Naive thymus-derived CD4-positive, alpha-beta T cell (primary cell): ENCODE measurements at regions not wholly inside any gene's neighbourhood (a gene's known extent, or its start where the extent isn't known, plus 50 kb on each side); places are given as distances from the start of the nearest gene placed in this dataset.

ENCODE experiments used
- ATAC-seq: fragments of 150-1000 bp; cut with Tn5 transposase; 2 replicates; pipeline ENCODE4 v1.10.0; 2021; ENCODE audit warnings: mild to moderate bottlenecking, moderate library complexity
- CTCF ChIA-PET: fragments of 350-600 bp; sonication (Branson Sonifier 250); formaldehyde crosslinking; loops from one replicate; lab custom pipeline; 2021; ENCODE audit warnings: antibody characterized with exemption; lab: Charles Lee
- POLR2A ChIA-PET: fragments of 350-600 bp; sonication (Branson Sonifier 250); formaldehyde crosslinking; loops from one replicate; lab custom pipeline; 2021; ENCODE audit warnings: antibody characterized with exemption, inconsistent platforms; lab: Charles Lee
- DNase-seq, 9 donors: peaks; one replicate each; pipeline versions ENCODE4 v3.0.0 to v3.0.0-alpha.2; 2020 to 2022; ENCODE audit warnings: mixed read lengths in 1 of 9
- H3K27ac ChIP-seq: one replicate; pipeline ENCODE4 v1.7.0; 2013; ENCODE audit warnings: mild to moderate bottlenecking, low read depth, low read length, moderate library complexity
- H3K27me3 ChIP-seq, 2 donors: one replicate each; pipeline ENCODE4 v1.7.0; 2013; ENCODE audit warnings: low read length in 2 of 2, mild to moderate bottlenecking in 2 of 2, moderate library complexity in 2 of 2; ENCODE audit not compliant: control insufficient read depth in 2 of 2, insufficient read depth in 2 of 2
- H3K36me3 ChIP-seq, 3 experiments: 1 replicate in 2 of 3; 2 replicates in 1 of 3; pipeline ENCODE4 v1.7.0; 2013; ENCODE audit warnings: low read length in 3 of 3, mild to moderate bottlenecking in 3 of 3, moderate library complexity in 1 of 3; ENCODE audit not compliant: insufficient read depth in 3 of 3, control insufficient read depth in 2 of 3
- H3K4me1 ChIP-seq, 2 donors: one replicate each; pipeline ENCODE4 v1.7.0; 2013; ENCODE audit warnings: low read length in 2 of 2, mild to moderate bottlenecking in 2 of 2, moderate library complexity in 1 of 2; ENCODE audit not compliant: control insufficient read depth in 2 of 2, insufficient read depth in 2 of 2
- H3K4me3 ChIP-seq: 2 replicates; pipeline ENCODE4 v1.7.0; 2013; ENCODE audit warnings: mild to moderate bottlenecking, low read length
- H3K9me3 ChIP-seq, 3 experiments: 1 replicate in 2 of 3; 2 replicates in 1 of 3; pipeline ENCODE4 v1.7.0; 2013; ENCODE audit warnings: low read length in 3 of 3; ENCODE audit not compliant: control insufficient read depth in 2 of 3
- H3K27ac Mint-ChIP-seq, 9 donors: one replicate each; pipeline ENCODE4 v1.8.0; 2020 to 2022; ENCODE audit warnings: mixed read lengths in 9 of 9, mild to moderate bottlenecking in 8 of 9, moderate library complexity in 5 of 9, inconsistent platforms in 2 of 9
- H3K27me3 Mint-ChIP-seq, 5 donors: one replicate each; pipeline ENCODE4 v1.8.0; 2021 to 2022; ENCODE audit warnings: mixed read lengths in 5 of 5, mild to moderate bottlenecking in 1 of 5
- H3K36me3 Mint-ChIP-seq, 5 donors: one replicate each; pipeline ENCODE4 v1.8.0; 2020 to 2022; ENCODE audit warnings: mixed read lengths in 5 of 5, mild to moderate bottlenecking in 3 of 5, inconsistent platforms in 1 of 5
- H3K4me1 Mint-ChIP-seq, 7 donors: one replicate each; pipeline ENCODE4 v1.8.0; 2020 to 2022; ENCODE audit warnings: mixed read lengths in 7 of 7, mild to moderate bottlenecking in 3 of 7, inconsistent platforms in 1 of 7
- H3K4me3 Mint-ChIP-seq, 10 donors: one replicate each; pipeline ENCODE4 v1.8.0; 2020 to 2022; ENCODE audit warnings: mild to moderate bottlenecking in 10 of 10, mixed read lengths in 10 of 10, moderate library complexity in 6 of 10, inconsistent platforms in 2 of 10
- H3K9me3 Mint-ChIP-seq, 11 donors: one replicate each; pipeline ENCODE4 v1.8.0; 2020 to 2022; ENCODE audit warnings: mixed read lengths in 11 of 11, mild to moderate bottlenecking in 4 of 11, inconsistent platforms in 1 of 11, moderate library complexity in 1 of 11
- intact Hi-C, 2 donors: fragments of 100-400 bp; cut with micrococcal nuclease; formaldehyde crosslinking; loops; one replicate each; pipeline ENCODE4 v1.15.1; 2023

DNA sequence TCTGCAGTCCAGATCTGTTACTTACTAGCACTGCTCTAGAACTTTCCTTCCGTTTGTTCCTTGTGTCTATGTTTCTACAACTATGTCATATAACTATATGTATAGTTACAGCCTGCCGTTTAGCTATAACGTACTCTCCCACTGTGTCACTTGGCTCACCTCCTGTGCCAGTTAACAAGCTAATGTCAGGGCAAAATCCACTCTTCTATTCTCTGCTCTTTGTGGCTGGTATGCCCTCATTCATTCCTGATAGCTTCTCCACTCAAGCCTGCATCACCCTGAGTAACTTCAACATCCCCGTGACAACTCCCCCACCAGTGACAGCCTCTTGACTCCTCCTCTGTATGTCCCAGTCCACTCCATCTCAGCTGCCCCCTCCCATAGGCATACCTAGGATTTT lies 229.2 kb downstream of the TJP1 start:
- H3K27ac Mint-ChIP-seq = no peak overlapping the region
- H3K4me1 Mint-ChIP-seq = no peaks in the 10 kb centered on the region
- ChIA-PET CTCF (no interaction called here), POLR2A (no interaction called here)
- peaks cover 0 to 32% (median 18%) of the 10 kb centered on the region in 5 donors for H3K27me3 Mint-ChIP-seq
- no peaks in the 10 kb centered on the region for H3K9me3 ChIP-seq
- H3K36me3 ChIP-seq = no peaks in the 10 kb centered on the region
- H3K27me3 ChIP-seq = no peaks in the 10 kb centered on the region
- no peaks in the 10 kb centered on the region for H3K4me1 ChIP-seq
- no peak overlapping the region for H3K27ac ChIP-seq
- no peak overlapping the region for H3K4me3 ChIP-seq
- peaks cover 0 to 4% (median 0%) of the 10 kb centered on the region in 11 donors for H3K9me3 Mint-ChIP-seq
- intact Hi-C loops = no loop called here
- H3K4me3 Mint-ChIP-seq = no peak overlapping the region
- ATAC-seq (no peak), DNase-seq (no peak)
- H3K36me3 Mint-ChIP-seq = no peaks in the 10 kb centered on the region

DNA sequence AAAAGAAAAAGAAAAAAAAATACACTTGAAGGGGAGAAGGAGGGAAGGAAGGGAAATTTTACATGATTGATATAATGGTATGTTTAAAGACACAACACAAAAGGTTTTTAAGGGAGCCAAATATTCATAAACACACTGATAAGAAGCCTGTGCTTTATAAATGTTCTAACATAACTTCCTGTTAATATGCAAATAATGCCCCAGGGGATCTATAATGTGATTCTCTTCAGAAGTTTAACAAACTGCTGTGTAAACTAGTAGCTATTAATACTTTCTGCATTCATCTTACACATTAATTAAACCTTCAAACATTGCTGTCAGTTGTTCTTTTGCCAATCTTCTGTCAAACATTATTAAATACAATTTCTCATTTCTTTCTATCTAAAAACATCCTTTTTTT lies 231.6 kb downstream of the TJP1 start:
- Histone ChIP-seq H3K27ac (no peak overlapping the region), H3K4me1 (no peaks in the 10 kb centered on the region), H3K36me3 (no peaks in the 10 kb centered on the region), H3K4me3 (no peak overlapping the region), H3K27me3 (no peaks in the 10 kb centered on the region), H3K9me3 (no peaks in the 10 kb centered on the region)
- DNase-seq = no peak
- ChIA-PET CTCF (no interaction called here), POLR2A (no interaction called here)
- H3K36me3 Mint-ChIP-seq = no peaks in the 10 kb centered on the region
- intact Hi-C loops = no loop called here
- no peaks in the 10 kb centered on the region for H3K4me1 Mint-ChIP-seq
- H3K9me3 Mint-ChIP-seq = peaks cover 0 to 4% (median 0%) of the 10 kb centered on the region in 11 donors
- no peak overlapping the region for H3K27ac Mint-ChIP-seq
- no peak overlapping the region for H3K4me3 Mint-ChIP-seq
- ATAC-seq = no peak
- H3K27me3 Mint-ChIP-seq = peaks cover 0 to 26% (median 15%) of the 10 kb centered on the region in 5 donors

DNA sequence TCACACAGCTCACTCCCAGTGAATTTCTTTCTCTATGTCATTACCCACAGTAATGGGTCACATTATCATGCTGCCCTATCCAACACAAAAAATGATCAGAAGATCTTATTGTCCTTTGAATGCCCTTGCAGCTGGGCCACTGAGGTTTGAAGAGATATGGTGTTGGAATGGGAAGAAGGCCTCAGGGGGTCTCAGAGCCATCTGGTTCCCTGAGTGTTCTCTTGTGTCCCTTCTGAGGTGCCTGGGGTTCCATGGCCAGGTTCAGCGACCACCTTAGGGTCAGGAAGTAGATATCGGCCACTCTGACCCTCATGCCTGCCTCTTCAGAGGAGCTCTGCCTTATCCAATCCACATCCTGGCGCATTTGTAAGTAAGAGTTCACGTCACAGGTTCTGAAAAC lies 232.3 kb downstream of the TJP1 start:
- CTCF ChIA-PET = no interaction called here
- ATAC-seq = no peak

DNA sequence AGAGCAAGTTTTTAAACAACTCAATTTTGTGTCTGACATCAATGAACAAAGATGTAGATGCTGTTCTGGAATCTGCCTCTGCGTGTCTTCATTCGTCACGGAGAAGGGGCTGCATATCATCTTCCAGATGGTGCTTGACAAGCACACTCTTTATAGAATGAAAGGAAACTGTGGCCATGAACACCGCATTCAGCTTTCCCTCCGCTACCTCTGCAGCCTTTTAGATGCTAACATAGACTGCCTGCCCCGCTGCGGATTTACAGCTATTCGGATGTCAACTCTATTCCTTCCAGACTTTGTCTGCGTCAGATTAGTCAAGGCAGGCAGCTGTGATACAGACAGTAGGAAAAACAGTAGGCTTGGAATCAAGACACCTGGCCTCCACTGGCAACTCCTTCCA lies 232.9 kb downstream of the TJP1 start:
- peaks cover 0 to 8% (median 3%) of the 10 kb centered on the region in 11 donors for H3K9me3 Mint-ChIP-seq
- no peaks in the 10 kb centered on the region for H3K27me3 ChIP-seq
- no peaks in the 10 kb centered on the region for H3K9me3 ChIP-seq
- no peaks in the 10 kb centered on the region for H3K4me1 ChIP-seq
- ChIA-PET POLR2A (no interaction called here), CTCF (no interaction called here)
- intact Hi-C loops = no loop called here
- H3K4me1 Mint-ChIP-seq = no peaks in the 10 kb centered on the region
- no peak overlapping the region for H3K27ac ChIP-seq
- no peak overlapping the region for H3K27ac Mint-ChIP-seq
- H3K4me3 ChIP-seq = no peak overlapping the region
- no peaks in the 10 kb centered on the region for H3K36me3 ChIP-seq
- peaks cover 0 to 33% (median 21%) of the 10 kb centered on the region in 5 donors for H3K27me3 Mint-ChIP-seq
- ATAC-seq (no peak), DNase-seq (no peak)
- peaks cover 0 to 4% (median 0%) of the 10 kb centered on the region in 5 donors for H3K36me3 Mint-ChIP-seq
- H3K4me3 Mint-ChIP-seq = no peak overlapping the region

More for the DNA sequence above, 232.3 kb downstream of the TJP1 start:
- intact Hi-C loops = no loop called here
- Mint-ChIP-seq H3K36me3 (peaks cover 0 to 3% (median 0%) of the 10 kb centered on the region in 5 donors), H3K4me1 (no peaks in the 10 kb centered on the region), H3K4me3 (no peak overlapping the region), H3K27ac (no peak overlapping the region), H3K27me3 (peaks cover 0 to 30% (median 20%) of the 10 kb centered on the region in 5 donors), H3K9me3 (peaks cover 0 to 8% (median 0%) of the 10 kb centered on the region in 11 donors)
- POLR2A ChIA-PET = no interaction called here
- Histone ChIP-seq H3K27me3 (no peaks in the 10 kb centered on the region), H3K4me3 (no peak overlapping the region), H3K27ac (no peak overlapping the region), H3K4me1 (no peaks in the 10 kb centered on the region), H3K9me3 (no peaks in the 10 kb centered on the region), H3K36me3 (no peaks in the 10 kb centered on the region)
- no peak for DNase-seq

DNA sequence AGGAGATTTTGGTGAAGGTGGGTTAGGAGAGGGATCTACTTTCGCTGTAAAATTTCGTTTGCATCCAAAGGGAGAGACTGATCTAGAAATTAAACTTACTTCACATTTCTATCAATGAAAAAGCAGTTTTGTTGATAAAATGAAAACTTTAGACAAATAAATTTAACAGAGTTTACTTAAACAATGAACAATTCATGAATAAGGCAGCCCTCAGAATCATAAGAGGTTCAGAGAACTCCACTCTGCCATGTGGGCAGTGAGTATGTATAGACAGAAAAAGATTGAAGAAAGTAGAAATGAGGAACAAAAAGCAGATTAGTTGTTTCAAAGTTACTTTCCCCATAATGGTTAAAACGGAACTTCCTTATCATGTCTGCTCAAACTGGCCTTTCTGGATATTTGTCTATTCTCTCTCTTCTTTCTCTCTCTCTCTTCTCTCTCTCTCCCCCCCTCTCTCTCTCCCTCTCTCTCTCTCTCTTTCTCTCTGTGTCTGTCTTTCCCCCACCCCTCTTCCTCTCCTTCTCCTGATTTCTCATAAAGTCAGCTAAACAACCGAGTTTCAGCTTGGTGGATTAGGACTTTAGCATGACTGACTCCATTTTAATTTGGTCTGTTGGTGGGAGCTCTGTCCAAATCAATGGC lies 248.9 kb downstream of the TJP1 start:
- H3K4me1 ChIP-seq = no peaks in the 10 kb centered on the region
- Mint-ChIP-seq H3K27ac (no peak overlapping the region), H3K27me3 (peaks cover 55 to 64% (median 62%) of the 10 kb centered on the region in 5 donors), H3K36me3 (peaks cover 0 to 4% (median 3%) of the 10 kb centered on the region in 5 donors), H3K4me1 (peaks cover 0 to 16% (median 12%) of the 10 kb centered on the region in 7 donors), H3K9me3 (peaks cover 0 to 9% (median 2%) of the 10 kb centered on the region in 11 donors), H3K4me3 (no peak overlapping the region)
- ATAC-seq (no peak), DNase-seq (no peak)
- POLR2A ChIA-PET = no interaction called here
- CTCF ChIA-PET = no interaction called here
- H3K36me3 ChIP-seq = no peaks in the 10 kb centered on the region
- no peak overlapping the region for H3K27ac ChIP-seq
- no peak overlapping the region for H3K4me3 ChIP-seq
- intact Hi-C loops = no loop called here
- H3K27me3 ChIP-seq = peaks cover 0 to 7% of the 10 kb centered on the region in 2 donors
- no peaks in the 10 kb centered on the region for H3K9me3 ChIP-seq

DNA sequence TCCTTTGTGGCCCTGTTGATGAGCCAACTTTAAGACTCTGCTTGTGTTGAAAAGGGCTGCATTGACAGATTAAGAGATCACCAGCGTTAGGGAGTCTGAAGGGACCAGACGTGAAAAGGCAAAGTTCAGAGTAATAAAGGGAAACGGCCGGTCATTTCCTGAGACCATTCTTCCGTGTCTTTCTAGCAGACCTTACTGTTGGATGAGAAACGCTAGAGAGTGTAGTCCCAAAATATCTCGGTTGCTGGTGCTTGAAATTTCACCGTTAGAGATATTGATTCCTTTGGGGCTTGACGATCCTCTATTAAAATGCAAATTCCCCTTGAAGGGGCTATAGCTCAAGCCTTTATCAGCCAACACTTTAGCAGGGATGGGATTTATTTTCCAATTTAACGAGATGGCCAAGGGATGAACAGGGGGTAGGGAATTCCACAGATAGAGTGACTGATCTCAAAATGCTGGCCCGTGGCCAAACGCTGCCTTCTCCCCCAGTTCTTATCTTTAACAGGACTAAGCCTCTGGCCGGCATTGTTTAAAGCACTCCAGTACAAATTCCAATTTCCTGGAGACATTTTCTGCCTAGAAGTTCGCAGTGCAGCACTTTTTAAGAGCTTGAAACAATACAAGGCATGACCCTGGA lies 250.4 kb downstream of the TJP1 start:
- DNase-seq (no peak), ATAC-seq (no peak)
- H3K27ac ChIP-seq = no peak overlapping the region
- Mint-ChIP-seq H3K27me3 (peaks cover 69 to 78% (median 76%) of the 10 kb centered on the region in 5 donors), H3K4me1 (peaks cover 0 to 16% (median 12%) of the 10 kb centered on the region in 7 donors), H3K27ac (peak overlapping the region in 1 of 9 donors; percentile 25), H3K9me3 (peaks cover 0 to 9% (median 2%) of the 10 kb centered on the region in 11 donors), H3K36me3 (peaks cover 0 to 4% (median 3%) of the 10 kb centered on the region in 5 donors), H3K4me3 (peak overlapping the region in 8 of 10 donors; percentile 23 to 74 (median 54))
- H3K27me3 ChIP-seq = peaks cover 4 to 7% of the 10 kb centered on the region in 2 donors
- H3K9me3 ChIP-seq = no peaks in the 10 kb centered on the region
- no peak overlapping the region for H3K4me3 ChIP-seq
- intact Hi-C loops = no loop called here
- H3K36me3 ChIP-seq = no peaks in the 10 kb centered on the region
- no peaks in the 10 kb centered on the region for H3K4me1 ChIP-seq
- CTCF ChIA-PET = no interaction called here
- POLR2A ChIA-PET = no interaction called here
